GM18907 (cell line): ENCODE measurements at regions not wholly inside any gene's neighbourhood (a gene's known extent, or its start where the extent isn't known, plus 50 kb on each side); places are given as distances from the start of the nearest gene placed in this dataset.

ENCODE experiments used
- ATAC-seq: cut with Tn5 transposase; IDR thresholded peaks from one replicate; pipeline ENCODE4 v1.9.1; 2021; ENCODE audit warnings: mild to moderate bottlenecking, moderate library complexity; ENCODE audit not compliant: unreplicated experiment

DNA sequence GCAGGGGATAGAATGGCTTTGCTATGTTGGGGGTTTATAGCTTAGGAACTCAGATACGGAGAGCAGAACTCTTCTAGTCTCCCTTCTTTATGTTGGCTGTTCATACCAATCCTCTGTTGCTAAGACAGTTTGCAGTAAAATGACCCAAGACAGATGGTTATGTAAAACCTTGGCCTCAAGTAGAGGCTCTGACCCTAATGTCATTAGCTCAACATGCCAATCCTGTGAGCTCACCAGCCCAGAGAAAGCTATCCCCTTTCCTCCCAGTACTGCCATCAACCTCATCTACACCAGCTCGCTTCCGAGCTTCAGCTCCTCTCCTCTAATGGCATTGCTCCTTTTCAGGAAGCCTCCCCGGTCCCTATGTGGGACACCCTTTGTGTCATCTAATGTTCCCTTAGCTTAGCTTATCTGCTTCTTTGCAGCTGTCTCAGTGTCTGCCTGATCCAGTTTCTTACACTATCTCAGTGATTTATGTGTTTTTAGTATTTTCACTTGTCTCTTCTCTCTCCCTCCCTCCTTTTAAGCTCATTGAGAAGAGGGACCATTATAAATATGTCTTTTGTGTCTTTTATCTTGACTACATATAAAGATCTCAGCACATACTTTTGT, 281.3 kb upstream of the CLINT1 start:
- ATAC-seq: no peak

DNA sequence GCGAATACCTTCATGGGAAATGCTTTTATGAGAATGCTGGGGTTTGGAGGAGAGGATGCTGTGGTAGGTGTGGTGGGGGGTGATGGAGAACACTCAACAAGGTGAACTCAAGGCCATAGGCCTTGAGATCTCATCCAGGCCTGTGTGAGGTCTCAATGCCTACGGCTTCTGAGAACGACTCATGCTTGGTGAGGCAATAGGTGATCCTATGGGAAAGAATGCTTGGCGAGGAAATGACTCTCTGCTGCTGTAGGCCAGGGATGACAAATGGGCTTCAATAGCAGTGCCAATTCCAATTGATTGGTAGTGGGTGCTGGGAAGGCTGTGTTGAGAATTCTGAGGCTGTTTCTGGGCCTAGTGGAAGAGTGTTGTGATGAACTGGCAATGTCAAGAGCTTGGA, 280.2 kb upstream of the CLINT1 start:
- no peak for ATAC-seq

DNA sequence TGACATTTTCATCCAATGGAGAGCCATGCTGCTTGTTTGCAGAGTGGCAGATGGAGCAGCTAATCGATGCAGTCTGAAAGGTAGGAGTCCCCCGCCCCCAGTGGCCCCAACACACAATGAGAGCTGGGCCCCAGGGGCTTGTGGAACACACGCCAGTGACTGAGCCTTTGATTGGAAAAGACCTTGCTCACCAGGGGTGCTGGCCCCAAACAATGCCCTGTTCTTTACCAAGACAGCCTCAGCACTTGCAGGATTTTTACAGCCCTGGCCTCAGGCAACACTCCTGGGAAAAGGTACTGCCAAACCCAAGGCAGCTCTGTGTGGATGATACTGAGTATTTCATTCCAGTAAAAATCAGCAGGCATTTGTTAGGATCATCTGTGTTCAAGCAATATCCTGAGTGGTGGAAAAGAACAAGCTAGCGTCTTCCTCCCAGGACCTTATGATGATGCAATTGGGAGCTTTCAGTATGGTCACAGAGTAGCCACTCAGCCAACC, 276.8 kb upstream of the CLINT1 start:
- ATAC-seq: no peak

DNA sequence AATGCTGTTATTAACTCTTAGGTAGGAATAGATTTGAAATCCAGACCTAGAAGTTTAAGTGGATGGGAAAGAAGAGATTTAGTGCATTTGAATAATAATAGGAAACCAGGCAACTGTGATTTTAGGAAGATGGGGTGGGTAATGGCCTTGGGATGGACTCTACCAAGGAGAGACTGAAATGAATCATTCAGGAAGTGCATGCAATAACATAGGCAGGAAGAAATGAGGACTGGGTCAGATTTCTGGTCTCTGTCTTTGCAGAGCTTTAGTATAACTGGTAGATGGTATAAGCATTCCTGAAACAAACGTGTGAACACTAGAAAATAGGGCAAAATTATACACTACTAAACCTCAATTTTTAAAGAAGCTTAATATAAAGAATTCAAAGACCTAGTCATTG, 274.4 kb upstream of the CLINT1 start:
- no peak for ATAC-seq

DNA sequence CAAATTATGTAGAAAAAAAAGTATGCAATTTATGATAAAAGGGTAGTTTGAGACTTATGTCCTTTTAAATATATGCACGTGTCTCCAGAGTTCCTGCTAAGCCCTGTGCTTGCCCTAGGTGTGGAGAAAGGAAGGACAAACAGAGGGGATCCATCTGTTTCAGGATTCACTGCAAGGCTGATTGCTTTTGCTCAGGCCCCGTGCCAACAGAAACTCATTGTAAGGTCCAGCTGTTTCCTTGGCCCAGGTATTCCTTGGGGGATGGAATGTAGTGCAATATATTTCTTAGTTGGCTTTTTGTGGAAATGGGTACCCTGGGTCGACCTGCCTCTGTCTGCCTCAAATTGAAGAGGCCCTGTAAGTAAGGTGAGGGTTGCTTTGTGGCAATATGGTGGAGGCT, 268.6 kb upstream of the CLINT1 start:
- ATAC-seq: no peak

DNA sequence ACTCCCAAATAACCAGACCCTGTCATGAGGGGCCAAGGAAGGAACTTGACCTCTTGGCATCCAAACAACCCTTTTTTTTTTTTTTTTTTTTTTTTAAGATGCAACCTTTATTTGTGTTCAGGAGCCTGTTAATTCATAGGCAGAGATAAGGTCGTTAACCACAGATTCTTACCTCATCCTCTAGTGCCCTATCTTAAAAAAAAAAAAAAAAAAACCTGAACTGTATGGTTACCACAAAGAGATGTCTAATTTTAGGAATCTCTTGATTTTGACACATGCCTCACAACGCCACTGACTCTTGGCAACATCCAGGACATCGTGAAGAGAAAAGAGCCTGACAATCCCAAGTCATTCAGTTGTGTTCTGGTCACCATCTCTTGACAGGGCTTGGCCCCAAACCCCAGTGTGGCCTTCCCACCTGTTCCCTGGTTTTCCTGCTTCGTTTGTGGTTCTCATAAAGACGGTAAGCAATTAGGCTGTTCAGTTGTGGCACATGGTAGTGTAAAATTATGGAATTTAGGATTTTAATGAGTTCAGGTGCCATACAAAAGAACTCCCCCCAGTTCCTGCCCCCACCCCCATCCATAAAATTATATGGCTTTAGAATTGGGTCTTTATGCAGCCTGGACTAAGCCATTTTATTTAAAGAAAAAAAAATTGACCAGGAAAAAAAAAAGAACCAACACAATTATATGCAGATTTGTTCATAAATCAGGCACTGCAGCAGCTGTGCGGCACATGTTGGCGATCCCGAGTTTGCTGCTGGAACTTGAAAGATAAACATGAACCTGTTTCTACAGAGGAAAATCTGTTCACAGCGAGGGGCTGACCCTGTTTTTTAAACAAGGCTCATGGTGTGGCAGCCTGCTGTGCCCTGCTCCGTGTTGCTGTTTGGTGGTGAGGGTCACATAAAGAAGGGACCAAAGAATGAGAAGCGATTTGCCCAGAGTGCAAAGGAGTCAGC, 267.8 kb upstream of the CLINT1 start:
- no peak for ATAC-seq

DNA sequence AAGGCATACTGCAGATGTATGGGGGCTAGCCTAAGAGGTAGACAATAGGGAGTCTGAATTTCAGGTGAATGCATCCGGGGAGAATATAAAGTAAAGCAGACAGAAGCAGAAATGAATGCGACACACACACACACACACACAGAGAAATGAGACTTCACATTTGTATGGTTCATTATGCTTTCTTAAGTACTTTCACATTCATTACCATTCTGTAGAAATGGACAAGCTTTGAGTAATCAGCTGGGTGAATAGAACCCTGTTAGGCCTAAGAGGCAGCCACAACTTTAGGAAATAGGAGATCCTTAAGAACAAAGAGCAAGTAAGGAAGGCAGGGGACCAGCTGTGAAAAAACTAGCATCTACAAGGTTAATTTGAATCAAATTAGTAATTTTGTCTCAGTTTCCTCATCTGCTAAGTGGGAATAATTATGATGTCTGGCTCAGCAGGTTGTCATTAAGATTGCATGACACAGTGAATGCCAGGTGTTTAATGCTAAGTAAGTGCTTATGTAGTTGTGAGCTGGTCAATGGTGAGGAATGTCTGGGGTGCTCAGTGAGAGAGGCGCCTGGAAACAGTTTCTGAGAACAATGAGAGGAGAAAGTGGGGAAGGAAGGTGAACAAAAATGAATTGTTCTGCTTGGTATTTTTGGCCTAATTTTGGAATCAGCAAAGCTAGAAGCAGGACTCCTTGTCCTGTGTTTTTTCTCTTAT, 265.8 kb upstream of the CLINT1 start:
- no peak for ATAC-seq

DNA sequence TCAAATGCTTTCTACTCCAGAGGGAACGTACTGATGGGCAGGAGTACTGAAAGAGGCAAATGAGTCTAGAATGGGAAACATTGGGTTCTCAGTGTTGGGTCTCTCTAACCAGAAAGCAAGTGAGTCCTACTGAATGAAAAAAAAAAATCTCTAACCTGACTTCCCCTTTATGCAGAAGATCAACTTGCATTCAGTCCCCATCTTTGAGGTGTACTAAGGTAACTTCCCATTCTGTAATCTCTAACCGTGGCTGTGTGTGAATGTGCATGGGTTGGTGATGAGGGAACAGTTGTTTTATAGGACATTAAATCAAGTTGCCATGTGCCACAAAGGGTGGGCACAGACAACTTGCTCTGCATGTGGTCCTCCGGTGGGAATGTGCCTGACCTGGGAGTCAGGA, 264.6 kb upstream of the CLINT1 start:
- ATAC-seq: no peak

DNA sequence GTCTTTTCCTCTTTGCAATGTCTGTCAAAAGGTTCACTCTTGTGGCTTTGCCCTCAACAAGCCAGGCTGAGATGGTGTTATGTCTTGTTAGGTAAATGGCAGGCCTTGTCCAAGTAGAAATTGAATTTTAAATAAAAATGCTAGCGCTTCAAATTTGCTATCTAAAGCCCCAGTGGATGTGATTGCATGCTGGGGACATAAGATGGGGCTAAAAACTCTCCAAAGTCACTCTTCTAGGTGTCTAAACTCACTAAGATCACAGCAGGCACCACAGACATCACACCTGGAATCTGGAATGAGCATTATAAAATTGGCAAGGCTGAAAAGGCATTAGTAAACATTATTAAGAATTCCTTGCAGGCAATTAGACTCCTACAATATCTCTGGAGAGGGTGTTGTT, 262.7 kb upstream of the CLINT1 start:
- ATAC-seq: no peak

DNA sequence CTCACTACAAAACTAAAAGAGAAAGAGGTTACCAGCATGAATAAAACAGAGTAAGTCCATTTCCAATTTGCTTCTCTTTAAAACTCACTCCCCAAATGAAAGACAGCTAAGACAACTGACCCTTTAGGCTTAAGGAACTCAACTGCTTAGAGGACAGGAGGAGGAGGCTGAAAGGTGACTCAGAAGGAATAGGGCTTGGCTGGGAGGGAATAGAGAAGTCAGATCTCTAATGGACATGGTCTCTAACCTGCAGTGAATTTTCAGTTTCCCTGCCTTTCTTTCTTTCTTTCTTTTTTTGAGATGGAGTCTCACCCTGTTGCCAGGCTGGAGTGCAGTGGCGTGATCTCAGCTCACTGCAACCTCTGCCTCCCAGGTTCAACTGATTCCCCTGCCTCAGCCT, 261.8 kb upstream of the CLINT1 start:
- no peak for ATAC-seq

DNA sequence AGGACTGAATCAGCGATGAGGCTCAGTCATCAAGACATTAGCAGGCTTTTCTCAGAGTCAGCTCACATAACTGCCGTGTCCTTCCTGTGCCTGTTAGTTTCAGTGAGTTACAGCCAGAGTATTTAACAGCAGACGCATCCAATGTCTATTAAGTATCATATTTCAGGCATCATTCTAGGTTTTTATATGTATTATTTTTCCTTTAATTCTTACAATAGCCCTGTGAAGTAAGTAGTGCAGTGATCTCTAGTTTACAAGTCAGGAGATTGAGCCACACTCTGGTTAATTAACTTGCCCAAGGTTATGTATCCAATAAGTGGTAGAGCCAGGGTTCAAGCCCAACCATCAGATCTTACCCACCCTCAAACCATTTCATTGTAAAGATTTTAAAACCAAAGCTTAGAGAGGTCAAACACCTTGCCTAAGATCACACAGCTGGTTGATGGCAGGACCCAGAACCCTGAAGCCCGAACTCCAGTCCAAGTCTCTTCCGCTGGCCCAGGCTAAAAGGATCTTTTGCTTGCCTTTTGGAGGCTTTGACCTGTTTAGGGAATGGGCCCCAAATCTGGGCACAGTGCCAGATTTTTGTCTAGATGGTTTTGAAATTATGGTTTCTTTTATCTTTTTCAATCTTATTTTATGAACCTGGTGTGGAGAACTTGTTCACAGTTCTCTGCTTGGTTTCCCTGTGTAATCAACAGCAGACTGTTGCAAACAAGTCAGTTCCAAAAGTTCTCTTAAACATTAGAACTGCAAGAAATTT, 261.2 kb upstream of the CLINT1 start:
- ATAC-seq: no peak

DNA sequence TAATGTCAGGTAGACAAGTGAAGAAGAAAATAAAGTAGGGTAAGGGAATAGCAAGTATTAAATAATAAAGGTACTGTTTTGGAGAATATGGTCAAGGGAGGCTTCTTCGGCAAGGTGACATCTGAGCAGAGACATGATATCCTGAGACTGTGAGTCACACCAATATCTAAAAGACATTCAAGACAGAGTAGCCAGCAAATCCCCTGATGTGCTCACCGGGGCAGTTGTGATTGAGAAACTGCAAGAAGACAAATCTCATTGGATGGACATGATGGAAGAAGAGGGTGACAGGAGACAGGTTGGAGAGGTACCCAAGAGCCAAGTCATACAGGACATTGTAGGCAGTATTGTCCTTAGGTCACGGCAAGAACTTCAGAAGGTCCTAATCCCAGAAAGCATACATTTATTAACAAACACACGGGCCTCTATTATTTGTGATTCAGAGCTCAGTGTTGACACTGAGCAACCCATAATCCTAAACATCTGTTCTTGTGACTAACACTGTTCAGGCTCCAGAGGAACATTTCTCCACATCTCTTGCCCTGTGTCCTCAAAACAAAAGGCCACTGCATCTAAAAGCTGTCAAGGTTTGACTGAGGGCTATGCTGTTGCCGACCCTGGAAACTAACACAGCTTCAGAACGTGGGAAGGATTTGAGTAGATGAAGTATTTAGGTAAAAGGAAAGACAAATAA, 258.7 kb upstream of the CLINT1 start:
- ATAC-seq: no peak

DNA sequence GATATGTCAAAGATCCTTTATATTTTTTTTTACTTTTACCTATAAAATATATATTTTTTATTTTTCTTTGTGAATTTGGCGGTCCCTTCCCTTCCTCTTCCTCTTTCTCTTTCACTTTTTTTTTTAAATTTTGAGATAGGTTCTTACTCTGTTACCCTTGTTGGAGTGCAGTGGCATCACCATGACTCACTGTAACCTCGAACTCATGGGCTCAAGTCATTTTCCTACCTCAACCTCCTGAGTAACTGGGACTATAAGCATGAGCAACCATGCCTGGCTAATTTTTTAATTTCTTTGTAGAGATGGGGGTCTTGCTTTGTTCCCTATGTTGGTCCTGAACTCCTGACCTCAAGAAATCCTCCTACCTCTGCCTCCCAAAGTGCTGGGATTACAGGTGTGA, 258.0 kb upstream of the CLINT1 start:
- no peak for ATAC-seq

DNA sequence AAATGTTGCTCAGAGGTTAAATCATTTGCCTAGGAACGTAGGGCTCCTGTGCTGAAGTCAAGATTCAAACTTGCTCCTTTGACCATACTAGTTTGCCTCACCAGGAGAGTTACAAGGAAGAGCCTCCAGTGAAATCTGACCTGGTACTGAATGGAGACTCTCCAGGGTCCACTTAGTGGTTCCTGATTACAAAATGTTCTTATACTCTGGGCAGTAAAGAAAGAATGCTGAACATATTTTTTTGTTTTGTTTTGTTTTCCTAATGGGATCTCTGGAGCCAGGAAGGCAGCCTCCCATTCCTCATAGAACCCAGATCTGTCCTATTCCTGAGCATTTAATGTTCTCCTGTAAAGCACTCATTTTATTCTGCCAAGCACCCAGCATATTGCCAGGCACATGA, 256.5 kb upstream of the CLINT1 start:
- no peak for ATAC-seq

DNA sequence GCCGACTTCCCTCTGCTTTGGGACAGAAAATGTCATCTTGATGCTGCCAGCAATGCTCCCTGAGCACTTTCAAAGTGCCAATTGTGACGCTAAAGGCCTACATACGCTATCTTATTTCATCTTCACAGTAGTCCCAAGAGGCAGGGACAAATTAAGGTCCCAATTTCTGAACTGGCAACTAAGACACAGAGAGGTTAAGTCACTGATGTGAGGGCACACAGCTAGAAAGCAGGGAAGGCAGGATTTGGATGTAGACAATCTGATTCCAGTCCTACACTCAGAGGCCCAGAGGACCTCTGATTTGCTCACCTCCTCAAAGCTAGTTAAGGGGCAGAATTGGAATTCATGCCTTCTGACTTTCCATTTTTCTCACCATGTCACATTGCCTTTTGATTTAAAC, 249.2 kb upstream of the CLINT1 start:
- ATAC-seq: no peak

DNA sequence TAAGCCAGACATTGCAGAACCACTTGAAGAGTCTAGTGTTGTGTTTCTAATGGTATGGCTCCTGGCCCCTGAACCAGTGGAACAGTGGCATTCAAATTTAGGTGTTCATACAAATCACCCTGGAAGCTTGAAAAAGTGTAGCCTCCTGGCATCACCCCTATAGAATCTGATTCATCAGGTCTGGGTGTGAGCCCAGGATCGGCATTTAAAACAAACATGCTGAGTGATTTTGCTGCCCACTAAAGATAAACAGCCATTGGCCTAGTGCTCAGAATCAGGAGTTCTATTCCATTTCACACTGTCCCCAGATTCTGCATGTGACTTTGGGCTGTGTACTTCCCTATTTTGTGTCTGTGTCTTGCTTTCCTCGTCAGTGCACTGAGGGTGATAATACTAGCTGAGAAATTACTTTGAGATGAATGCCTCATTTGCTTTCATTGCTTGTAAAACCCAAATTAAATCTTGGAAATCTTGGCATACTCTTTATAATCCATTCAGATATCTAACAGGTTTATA, 241.5 kb upstream of the CLINT1 start:
- ATAC-seq: no peak

DNA sequence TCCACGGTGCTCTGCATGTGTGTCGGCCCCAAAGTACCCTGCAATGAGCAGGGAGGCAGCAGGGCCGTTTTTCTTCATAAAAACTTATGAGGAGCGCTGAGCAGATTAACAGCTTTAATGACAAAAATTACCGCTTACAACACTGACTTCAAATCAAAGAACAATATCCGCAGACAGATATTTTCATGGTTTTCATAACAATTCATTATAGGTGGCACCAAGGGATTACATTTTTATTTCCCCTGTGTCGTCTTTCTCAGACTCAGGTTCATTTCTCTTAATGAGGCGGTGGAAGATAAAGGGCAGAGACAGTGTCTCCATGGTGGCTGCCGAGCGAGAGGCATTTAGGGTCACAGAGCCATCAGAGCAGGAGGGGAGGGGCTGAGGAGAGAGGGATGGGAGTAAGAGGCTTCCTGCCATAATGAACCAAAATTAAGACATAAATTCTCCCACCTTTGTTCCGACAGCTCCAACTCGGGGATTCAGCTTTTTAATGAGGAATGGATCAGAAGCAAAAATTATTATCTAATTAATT, 240.7 kb upstream of the CLINT1 start:
- ATAC-seq: no peak

DNA sequence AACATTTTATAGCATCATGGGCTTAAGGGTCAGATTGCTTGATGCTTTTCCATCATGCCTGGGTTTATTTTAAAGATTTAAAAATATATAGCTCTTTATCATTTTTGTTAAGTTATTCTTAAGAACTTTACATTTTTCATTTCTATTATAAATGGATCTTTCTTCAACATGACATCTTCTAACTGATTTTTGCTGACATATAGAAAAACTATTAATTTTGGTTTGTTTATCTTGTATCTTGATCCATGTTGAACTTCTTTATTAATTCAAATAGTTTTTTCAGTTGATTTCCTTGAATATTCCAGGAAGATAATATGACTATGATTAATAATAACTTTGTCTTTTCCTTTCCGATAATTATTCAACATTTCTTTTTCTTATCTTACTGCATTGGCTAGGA, 237.9 kb upstream of the CLINT1 start:
- no peak for ATAC-seq

DNA sequence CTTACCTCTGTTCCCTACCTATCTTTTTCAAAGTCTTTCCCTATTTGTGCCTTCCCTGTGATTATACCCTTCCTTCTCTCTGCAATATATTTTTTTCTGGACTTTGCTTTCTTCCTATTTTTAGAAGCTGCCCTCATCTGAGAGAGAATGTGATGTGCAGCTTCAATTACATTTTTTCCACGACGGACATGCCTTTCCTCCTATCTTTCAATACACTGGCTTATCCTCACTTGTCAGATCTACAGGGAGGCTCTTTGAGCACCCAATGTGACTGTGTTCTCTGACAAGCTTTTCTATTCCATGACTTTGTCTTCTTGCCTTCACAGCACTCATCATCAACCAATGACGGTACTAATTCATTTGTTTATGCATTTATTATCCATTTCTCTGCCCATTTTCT, 227.9 kb upstream of the CLINT1 start:
- no peak for ATAC-seq

DNA sequence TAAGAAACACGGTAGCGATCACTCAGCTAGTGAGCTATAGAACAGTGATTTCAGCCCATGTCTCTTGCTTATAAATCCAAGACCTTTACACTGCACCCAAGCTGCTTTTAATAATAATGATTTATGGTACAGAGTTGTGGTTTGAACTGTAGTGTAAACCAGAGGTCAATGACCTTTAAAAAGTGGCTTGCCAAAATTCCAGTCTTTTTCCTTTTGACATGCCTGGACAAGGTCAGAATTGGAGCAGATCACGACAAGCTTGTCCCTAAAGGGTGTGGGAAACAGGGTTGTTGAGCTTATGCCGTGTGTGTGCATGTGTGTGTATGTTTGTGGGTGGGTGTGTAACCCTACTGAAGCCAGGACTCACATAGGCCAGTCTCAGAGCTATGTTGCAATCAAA, 225.3 kb upstream of the CLINT1 start:
- ATAC-seq: no peak
